H9 (cell line): ENCODE measurements at regions not wholly inside any gene's neighbourhood (a gene's known extent, or its start where the extent isn't known, plus 50 kb on each side); places are given as distances from the start of the nearest gene placed in this dataset.

Experiments
- DNase-seq: peaks from one replicate; pipeline ENCODE4 v3.0.0-alpha.2; 2017
- H2AFZ ChIP-seq: one replicate; pipeline ENCODE4 v1.6.1; 2013; ENCODE audit warnings: mild to moderate bottlenecking, low read length, control low read depth, moderate library complexity
- H2AK5ac ChIP-seq: 2 replicates; pipeline ENCODE4 v1.6.1; 2013; ENCODE audit warnings: low read length, control low read depth, mixed read lengths; ENCODE audit not compliant: insufficient read length
- H2BK120ac ChIP-seq: one replicate; pipeline ENCODE4 v1.6.1; 2013; ENCODE audit warnings: low read depth, mild to moderate bottlenecking, low read length, control low read depth, inconsistent platforms; ENCODE audit not compliant: poor library complexity, severe bottlenecking
- H2BK12ac ChIP-seq: 2 replicates; pipeline ENCODE4 v1.6.1; 2013; ENCODE audit warnings: low read length, control low read depth, mixed read lengths, low read depth; ENCODE audit not compliant: insufficient read length
- H2BK15ac ChIP-seq: 2 replicates; pipeline ENCODE4 v1.6.1; 2013; ENCODE audit warnings: low read depth, low read length, control low read depth
- H2BK20ac ChIP-seq: one replicate; pipeline ENCODE4 v1.6.1; 2013; ENCODE audit warnings: low read depth, mild to moderate bottlenecking, low read length, control low read depth, inconsistent platforms; ENCODE audit not compliant: poor library complexity, severe bottlenecking
- H2BK5ac ChIP-seq: 2 replicates; pipeline ENCODE4 v1.6.1; 2013; ENCODE audit warnings: low read length, control low read depth, mixed read lengths; ENCODE audit not compliant: insufficient read length
- H3K14ac ChIP-seq: 2 replicates; pipeline ENCODE4 v1.6.1; 2013; ENCODE audit warnings: low read length, control low read depth; ENCODE audit not compliant: insufficient read depth
- H3K18ac ChIP-seq: 2 replicates; pipeline ENCODE4 v1.6.1; 2013; ENCODE audit warnings: low read depth, mild to moderate bottlenecking, mixed read lengths, low read length, control low read depth; ENCODE audit not compliant: insufficient read length
- H3K23ac ChIP-seq: 2 replicates; pipeline ENCODE4 v1.6.1; 2013; ENCODE audit warnings: low read length, control low read depth, mixed read lengths, low read depth; ENCODE audit not compliant: insufficient read length
- H3K23me2 ChIP-seq: 2 replicates; pipeline ENCODE4 v1.6.1; 2013; ENCODE audit warnings: low read depth, mild to moderate bottlenecking, mixed read lengths, low read length, control low read depth; ENCODE audit not compliant: insufficient read length, poor library complexity, severe bottlenecking
- H3K27ac ChIP-seq: 2 replicates; pipeline ENCODE4 v1.5.1; 2013; ENCODE audit warnings: low read length, control low read depth, mixed read lengths, low read depth; ENCODE audit not compliant: insufficient read length
- H3K27me3 ChIP-seq: 2 replicates; pipeline ENCODE4 v1.6.1; 2013; ENCODE audit warnings: low read length, control low read depth, inconsistent platforms; ENCODE audit not compliant: insufficient read depth
- H3K4ac ChIP-seq: 2 replicates; pipeline ENCODE4 v1.6.1; 2013; ENCODE audit warnings: low read depth, mild to moderate bottlenecking, control low read depth, inconsistent platforms, low read length, moderate library complexity
- H3K4me1 ChIP-seq: 2 replicates; pipeline ENCODE4 v1.6.1; 2013; ENCODE audit warnings: low read length, control low read depth, inconsistent platforms; ENCODE audit not compliant: insufficient read depth
- H3K4me2 ChIP-seq: 2 replicates; pipeline ENCODE4 v1.6.1; 2013; ENCODE audit warnings: low read length, control low read depth, mixed read lengths; ENCODE audit not compliant: insufficient read length, insufficient read depth
- H3K56ac ChIP-seq: 2 replicates; pipeline ENCODE4 v1.6.1; 2013; ENCODE audit warnings: low read depth, mild to moderate bottlenecking, mixed read lengths, low read length, control low read depth; ENCODE audit not compliant: insufficient read length
- H3K79me1 ChIP-seq: 2 replicates; pipeline ENCODE4 v1.6.1; 2013; ENCODE audit warnings: low read depth, mild to moderate bottlenecking, moderate library complexity, low read length, control low read depth, inconsistent platforms; ENCODE audit not compliant: insufficient read depth, poor library complexity, severe bottlenecking
- H3K79me2 ChIP-seq: 2 replicates; pipeline ENCODE4 v1.6.1; 2013; ENCODE audit warnings: low read length, control low read depth, inconsistent platforms; ENCODE audit not compliant: insufficient read depth
- H3K9ac ChIP-seq: 2 replicates; pipeline ENCODE4 v1.6.1; 2013; ENCODE audit warnings: low read length, control low read depth, mixed read lengths; ENCODE audit not compliant: insufficient read length; ENCODE audit errors: extremely low read depth
- H3K9me3 ChIP-seq: one replicate; pipeline ENCODE4 v1.6.1; 2013; ENCODE audit warnings: low read depth, low read length, inconsistent platforms; ENCODE audit not compliant: control insufficient read depth
- H3T11ph ChIP-seq: one replicate; pipeline ENCODE4 v1.6.1; 2013; ENCODE audit warnings: mild to moderate bottlenecking, low read length, control low read depth, inconsistent platforms
- H4K20me1 ChIP-seq: one replicate; pipeline ENCODE4 v1.6.1; 2013; ENCODE audit not compliant: control insufficient read depth, insufficient read length, insufficient read depth
- H4K5ac ChIP-seq: 2 replicates; pipeline ENCODE4 v1.6.1; 2013; ENCODE audit warnings: low read depth, mild to moderate bottlenecking, mixed read lengths, low read length, control low read depth; ENCODE audit not compliant: insufficient read length
- H4K8ac ChIP-seq: replicated peaks from 2 replicates; pipeline ENCODE4 v1.6.1; 2013; ENCODE audit warnings: low read length, control low read depth, mixed read lengths, low read depth; ENCODE audit not compliant: insufficient read length
- H4K91ac ChIP-seq: 2 replicates; pipeline ENCODE4 v1.6.1; 2013; ENCODE audit warnings: low read depth, mild to moderate bottlenecking, moderate library complexity, mixed read lengths, low read length, control low read depth; ENCODE audit not compliant: insufficient read length
- H3K27ac Mint-ChIP-seq, 3 experiments: 2 replicates in 2 of 3; 3 replicates in 1 of 3; pipeline ENCODE4 v1.8.0; 2020 to 2021; ENCODE audit warnings: mixed read lengths in 3 of 3, mild to moderate bottlenecking in 1 of 3, moderate library complexity in 1 of 3
- H3K27me3 Mint-ChIP-seq: 2 replicates; pipeline ENCODE4 v1.8.0; 2021; ENCODE audit warnings: low read depth, mild to moderate bottlenecking, moderate library complexity, mixed read lengths
- H3K36me3 Mint-ChIP-seq, 3 experiments: 2 replicates in 2 of 3; 3 replicates in 1 of 3; pipeline ENCODE4 v1.8.0; 2020 to 2021; ENCODE audit warnings: low read depth in 3 of 3, mixed read lengths in 3 of 3; ENCODE audit not compliant: insufficient read depth in 1 of 3
- H3K4me1 Mint-ChIP-seq, 2 experiments: 2 replicates each; pipeline ENCODE4 v1.8.0; 2020; ENCODE audit warnings: mixed read lengths in 2 of 2
- H3K4me3 Mint-ChIP-seq, 2 experiments: 2 replicates in 1 of 2; 3 replicates in 1 of 2; pipeline ENCODE4 v1.8.0; 2020 to 2021; ENCODE audit warnings: mild to moderate bottlenecking in 2 of 2, mixed read lengths in 2 of 2, moderate library complexity in 1 of 2
- H3K9me3 Mint-ChIP-seq, 2 experiments: 2 replicates in 1 of 2; 3 replicates in 1 of 2; pipeline ENCODE4 v1.8.0; 2020; ENCODE audit warnings: mild to moderate bottlenecking in 2 of 2, mixed read lengths in 2 of 2, moderate library complexity in 1 of 2
- CTCF ChIP-seq: fragments of 200-600 bp; sonication (generic); conservative IDR thresholded peaks from 3 replicates; pipeline ENCODE4 v1.8.0; 2021; ENCODE audit warnings: antibody characterized with exemption, mild to moderate bottlenecking
- WGBS: extraction: QIAGEN DNeasy Blood & Tissue Kit; methylation state at CpG from one replicate; pipeline ENCODE4 v1.1.7; 2013; ENCODE audit warnings: missing lambda C conversion rate, low lambda C conversion rate, mixed read lengths; ENCODE audit not compliant: insufficient read length; ENCODE audit errors: extremely low coverage; 5-methylcytosine and 5-hydroxymethylcytosine counted together

DNA sequence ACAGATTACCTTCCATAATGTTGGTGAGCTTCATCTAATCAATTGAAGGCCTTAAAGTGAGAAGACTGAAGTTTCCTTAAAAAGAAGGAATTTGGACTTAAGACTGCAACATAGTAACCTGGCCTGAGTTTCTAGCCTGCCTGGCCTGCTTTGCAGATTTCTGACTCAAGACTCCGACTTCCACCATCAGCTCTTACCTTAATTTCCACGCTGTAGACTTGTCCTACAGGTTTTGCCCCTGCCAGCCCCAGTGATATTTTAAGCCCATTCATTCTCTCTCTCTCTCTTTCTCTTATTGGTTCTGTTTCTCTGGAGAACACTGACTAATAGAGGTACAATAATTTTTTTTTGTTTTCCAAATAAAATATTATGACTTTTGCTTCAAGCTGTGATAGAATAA lies 862.3 kb upstream of the GHITM start:
- WGBS, result no CpG with 5 or more reads among the region's 2 CpGs
- Mint-ChIP-seq H3K27me3 (no peaks in the 10 kb centered on the region), H3K9me3 (no peaks in the 10 kb centered on the region), H3K4me1 (peaks cover 0 to 3% of the 10 kb centered on the region in 2 experiments; a peak in 1 of 4 replicates), H3K27ac (no peak overlapping the region; a peak in 1 of 7 replicates), H3K36me3 (no peaks in the 10 kb centered on the region), H3K4me3 (no peak overlapping the region)
- DNase-seq, result no peak
- no peak overlapping the region for H3K18ac ChIP-seq
- no peak overlapping the region for H2BK20ac ChIP-seq
- H3K9ac ChIP-seq, result no peak overlapping the region
- H3K79me1 ChIP-seq, result no peaks in the 10 kb centered on the region
- H3K79me2 ChIP-seq, result no peaks in the 10 kb centered on the region
- H2AFZ ChIP-seq, result no peak overlapping the region
- no peaks in the 10 kb centered on the region for H4K20me1 ChIP-seq
- H2BK5ac ChIP-seq, result no peak overlapping the region
- H3K27me3 ChIP-seq, result no peaks in the 10 kb centered on the region
- H3K23me2 ChIP-seq, result no peaks in the 10 kb centered on the region
- no peak overlapping the region for H3T11ph ChIP-seq
- no peak overlapping the region for H2AK5ac ChIP-seq
- H3K4me1 ChIP-seq, result no peaks in the 10 kb centered on the region
- no peak overlapping the region for H3K56ac ChIP-seq
- H3K23ac ChIP-seq, result no peak overlapping the region
- H2BK120ac ChIP-seq, result no peak overlapping the region
- H3K9me3 ChIP-seq, result no peaks in the 10 kb centered on the region
- H3K4ac ChIP-seq, result no peak overlapping the region
- no peak overlapping the region for H4K5ac ChIP-seq
- H3K27ac ChIP-seq, result no peak overlapping the region
- H3K4me2 ChIP-seq, result no peak overlapping the region
- H4K91ac ChIP-seq, result no peak overlapping the region
- H2BK12ac ChIP-seq, result no peak overlapping the region
- no peak overlapping the region for H2BK15ac ChIP-seq
- TF ChIP-seq CTCF, result no peak
- no peak overlapping the region for H3K14ac ChIP-seq
- no peak overlapping the region for H4K8ac ChIP-seq
